CD14-positive monocyte (primary cell): ENCODE measurements at regions not wholly inside any gene's neighbourhood (a gene's known extent, or its start where the extent isn't known, plus 50 kb on each side); places are given as distances from the start of the nearest gene placed in this dataset.

Experiments
- DNase-seq, 3 donors: peaks; one replicate each; pipeline ENCODE4 v3.0.0-alpha.2; 2011 to 2022
- H2AFZ ChIP-seq: 2 replicates; pipeline ENCODE4 v1.6.0; 2012; ENCODE audit warnings: mild to moderate bottlenecking, low read depth, low read length, inconsistent platforms; ENCODE audit not compliant: insufficient read depth, poor library complexity, severe bottlenecking
- H3K27ac ChIP-seq, 2 donors: 1 replicate in 1 of 2; 2 replicates in 1 of 2; pipeline ENCODE4 v1.5.1; 2012 to 2013; ENCODE audit warnings: low read length in 2 of 2, control low read depth in 1 of 2, inconsistent platforms in 1 of 2, low read depth in 1 of 2, mild to moderate bottlenecking in 1 of 2
- H3K27me3 ChIP-seq, 2 donors: one replicate each; pipeline versions ENCODE4 v1.6.0 to v1.6.1; 2011 to 2013; ENCODE audit warnings: low read length in 2 of 2; ENCODE audit not compliant: control insufficient read depth in 2 of 2, insufficient read depth in 2 of 2
- H3K36me3 ChIP-seq, 2 donors: replicated peaks in 1 of 2; 1 replicate in 1 of 2; 2 replicates in 1 of 2; pipeline versions ENCODE4 v1.5.1 to v1.6.1; 2012 to 2013; ENCODE audit warnings: low read length in 2 of 2, control low read depth in 1 of 2, inconsistent platforms in 1 of 2, mild to moderate bottlenecking in 1 of 2; ENCODE audit not compliant: insufficient read depth in 2 of 2, control insufficient read depth in 1 of 2
- H3K4me1 ChIP-seq, 2 donors: 1 replicate in 1 of 2; 2 replicates in 1 of 2; pipeline versions ENCODE4 v1.5.1 to v1.6.1; 2012 to 2013; ENCODE audit warnings: low read length in 2 of 2, control low read depth in 1 of 2, inconsistent platforms in 1 of 2, mild to moderate bottlenecking in 1 of 2, moderate library complexity in 1 of 2; ENCODE audit not compliant: insufficient read depth in 2 of 2, control insufficient read depth in 1 of 2
- H3K4me2 ChIP-seq: replicated peaks from 2 replicates; pipeline ENCODE3; 2012; ENCODE audit warnings: low read length, moderate library complexity, mild to moderate bottlenecking; ENCODE audit not compliant: poor library complexity, severe bottlenecking; ENCODE audit errors: extremely low read depth
- H3K4me3 ChIP-seq, 3 experiments: fragments of 200-600 bp in 1 of 3; sonication (generic) in 1 of 3; replicated peaks in 1 of 3; 1 replicate in 2 of 3; 2 replicates in 1 of 3; pipeline ENCODE4 v1.5.1; 2011 to 2013; ENCODE audit warnings: low read length in 3 of 3, mild to moderate bottlenecking in 3 of 3, control low read depth in 2 of 3, low read depth in 2 of 3, inconsistent platforms in 1 of 3, moderate library complexity in 1 of 3
- H3K79me2 ChIP-seq: 2 replicates; pipeline ENCODE4 v1.6.0; 2012; ENCODE audit warnings: mild to moderate bottlenecking, control low read depth, inconsistent platforms, low read length, moderate library complexity; ENCODE audit not compliant: insufficient read depth
- H3K9ac ChIP-seq: 2 replicates; pipeline ENCODE4 v1.6.0; 2017; ENCODE audit warnings: low read length, mild to moderate bottlenecking; ENCODE audit not compliant: insufficient read depth, poor library complexity, severe bottlenecking
- H3K9me3 ChIP-seq, 2 donors: replicated peaks in 1 of 2; 1 replicate in 1 of 2; 2 replicates in 1 of 2; pipeline versions ENCODE4 v1.5.1 to v1.6.1; 2012 to 2013; ENCODE audit warnings: low read length in 2 of 2, control low read depth in 1 of 2; ENCODE audit not compliant: control insufficient read depth in 1 of 2, insufficient read depth in 1 of 2
- H4K20me1 ChIP-seq: 2 replicates; pipeline ENCODE4 v1.6.0; 2012; ENCODE audit warnings: mild to moderate bottlenecking, low read length, control low read depth, moderate library complexity; ENCODE audit not compliant: insufficient read depth
- H3K27ac Mint-ChIP-seq, 7 donors: one replicate each; pipeline ENCODE4 v1.8.0; 2020; ENCODE audit warnings: mild to moderate bottlenecking in 7 of 7, mixed read lengths in 7 of 7, moderate library complexity in 6 of 7, inconsistent platforms in 2 of 7
- H3K27me3 Mint-ChIP-seq, 3 donors: one replicate each; pipeline ENCODE4 v1.8.0; 2021 to 2022; ENCODE audit warnings: low read depth in 3 of 3, mild to moderate bottlenecking in 3 of 3, mixed read lengths in 3 of 3, moderate library complexity in 3 of 3, inconsistent platforms in 1 of 3
- H3K36me3 Mint-ChIP-seq, 2 donors: one replicate each; pipeline ENCODE4 v1.8.0; 2020; ENCODE audit warnings: mixed read lengths in 2 of 2, inconsistent platforms in 1 of 2, mild to moderate bottlenecking in 1 of 2
- H3K4me1 Mint-ChIP-seq: one replicate; pipeline ENCODE4 v1.8.0; 2020; ENCODE audit warnings: mild to moderate bottlenecking, mixed read lengths
- H3K4me3 Mint-ChIP-seq, 2 donors: one replicate each; pipeline ENCODE4 v1.8.0; 2020; ENCODE audit warnings: mild to moderate bottlenecking in 2 of 2, mixed read lengths in 2 of 2, moderate library complexity in 1 of 2
- H3K9me3 Mint-ChIP-seq, 7 donors: one replicate each; pipeline ENCODE4 v1.8.0; 2020 to 2022; ENCODE audit warnings: mixed read lengths in 7 of 7, mild to moderate bottlenecking in 6 of 7, moderate library complexity in 6 of 7, inconsistent platforms in 2 of 7
- WGBS: methylation state at CpG from one replicate; pipeline ENCODE4 v1.1.5; 2013; ENCODE audit warnings: missing lambda C conversion rate; ENCODE audit not compliant: insufficient coverage; 5-methylcytosine and 5-hydroxymethylcytosine counted together
- intact Hi-C, 2 donors: fragments of 100-400 bp; cut with micrococcal nuclease; formaldehyde crosslinking; loops; one replicate each; pipeline versions ENCODE4 v1.15.0 to v1.15.1; 2023
- TF ChIP-seq, protein P1 (sequence below): fragments of 200-600 bp; IDR thresholded peaks from one replicate; pipeline ENCODE4 v1.8.0; 2022; ENCODE audit warnings: antibody characterized with exemption, mild to moderate bottlenecking

DNA sequence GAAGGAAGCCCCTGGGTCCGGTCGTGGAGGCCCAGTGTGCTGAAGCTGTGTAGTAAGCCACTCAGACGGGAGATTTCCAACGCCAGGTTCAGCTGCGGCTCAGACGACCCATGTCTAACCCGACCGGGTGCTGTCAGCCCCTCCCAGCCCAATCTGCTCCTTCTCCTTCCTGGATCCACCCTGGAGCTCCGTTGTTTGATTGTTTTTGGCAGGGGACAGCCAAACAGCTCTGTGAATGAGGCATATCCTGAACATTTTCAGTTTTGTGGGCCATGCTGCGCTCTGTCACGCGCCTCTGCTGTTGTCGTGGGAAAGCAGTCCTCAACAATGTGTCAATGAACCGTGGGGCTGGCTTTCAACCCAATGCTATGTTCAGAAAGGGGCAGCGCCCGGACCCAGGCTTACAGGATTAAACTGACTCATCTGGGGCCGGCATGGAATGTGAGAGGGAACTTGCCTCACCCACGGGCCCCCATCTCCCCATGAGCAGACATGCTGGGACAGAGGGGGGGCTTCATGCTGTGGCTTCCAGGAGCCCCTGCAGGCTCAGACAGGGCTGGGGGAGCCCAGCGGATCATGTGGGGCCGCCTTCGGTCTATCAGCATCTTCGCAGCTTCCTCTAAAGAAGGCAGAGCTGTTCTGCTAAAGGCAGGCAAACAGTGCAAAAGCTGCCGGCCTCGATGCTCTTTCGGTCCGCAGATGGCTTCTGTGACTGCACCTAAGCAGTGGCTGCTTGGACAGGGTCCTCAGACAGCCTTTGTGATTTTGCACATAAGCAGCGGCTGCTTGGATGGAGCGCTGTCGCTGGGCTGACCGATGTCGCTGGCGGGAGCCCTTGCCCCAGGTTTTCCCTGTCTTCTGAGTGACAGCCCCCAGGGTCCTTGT, 101.7 kb downstream of the RIPK4 start:
- peak overlapping the region in 6 of 7 donors; percentile 68 to 95 (median 89) for H3K27ac Mint-ChIP-seq
- DNase-seq, result no peak
- no peaks in the 10 kb centered on the region for H3K9me3 Mint-ChIP-seq
- H3K27ac ChIP-seq, result peak overlapping the region in 1 of 2 donors; percentile 76
- no peak overlapping the region for H2AFZ ChIP-seq
- 94% methylated on average over 26 of the region's 32 CpGs for WGBS
- H3K36me3 Mint-ChIP-seq, result peaks cover 0 to 2% of the 10 kb centered on the region in 2 donors
- no peaks in the 10 kb centered on the region for H3K36me3 ChIP-seq
- TF ChIP-seq, protein P1, sequence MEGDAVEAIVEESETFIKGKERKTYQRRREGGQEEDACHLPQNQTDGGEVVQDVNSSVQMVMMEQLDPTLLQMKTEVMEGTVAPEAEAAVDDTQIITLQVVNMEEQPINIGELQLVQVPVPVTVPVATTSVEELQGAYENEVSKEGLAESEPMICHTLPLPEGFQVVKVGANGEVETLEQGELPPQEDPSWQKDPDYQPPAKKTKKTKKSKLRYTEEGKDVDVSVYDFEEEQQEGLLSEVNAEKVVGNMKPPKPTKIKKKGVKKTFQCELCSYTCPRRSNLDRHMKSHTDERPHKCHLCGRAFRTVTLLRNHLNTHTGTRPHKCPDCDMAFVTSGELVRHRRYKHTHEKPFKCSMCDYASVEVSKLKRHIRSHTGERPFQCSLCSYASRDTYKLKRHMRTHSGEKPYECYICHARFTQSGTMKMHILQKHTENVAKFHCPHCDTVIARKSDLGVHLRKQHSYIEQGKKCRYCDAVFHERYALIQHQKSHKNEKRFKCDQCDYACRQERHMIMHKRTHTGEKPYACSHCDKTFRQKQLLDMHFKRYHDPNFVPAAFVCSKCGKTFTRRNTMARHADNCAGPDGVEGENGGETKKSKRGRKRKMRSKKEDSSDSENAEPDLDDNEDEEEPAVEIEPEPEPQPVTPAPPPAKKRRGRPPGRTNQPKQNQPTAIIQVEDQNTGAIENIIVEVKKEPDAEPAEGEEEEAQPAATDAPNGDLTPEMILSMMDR, result no peak
- H3K9ac ChIP-seq, result peak overlapping the region; percentile 1
- H3K4me2 ChIP-seq, result no peak overlapping the region
- peaks cover 2 to 3% (median 3%) of the 10 kb centered on the region in 3 donors for H3K27me3 Mint-ChIP-seq
- H3K4me3 Mint-ChIP-seq, result peak overlapping the region; percentile 31 to 56
- H3K9me3 ChIP-seq, result no peaks in the 10 kb centered on the region
- no peaks in the 10 kb centered on the region for H3K27me3 ChIP-seq
- no peaks in the 10 kb centered on the region for H4K20me1 ChIP-seq
- H3K4me1 ChIP-seq, result peaks cover 37 to 45% of the 10 kb centered on the region in 2 donors
- intact Hi-C loops, result no loop called here
- peaks cover 34% of the 10 kb centered on the region for H3K4me1 Mint-ChIP-seq
- H3K4me3 ChIP-seq, result no peak overlapping the region
- no peaks in the 10 kb centered on the region for H3K79me2 ChIP-seq

DNA sequence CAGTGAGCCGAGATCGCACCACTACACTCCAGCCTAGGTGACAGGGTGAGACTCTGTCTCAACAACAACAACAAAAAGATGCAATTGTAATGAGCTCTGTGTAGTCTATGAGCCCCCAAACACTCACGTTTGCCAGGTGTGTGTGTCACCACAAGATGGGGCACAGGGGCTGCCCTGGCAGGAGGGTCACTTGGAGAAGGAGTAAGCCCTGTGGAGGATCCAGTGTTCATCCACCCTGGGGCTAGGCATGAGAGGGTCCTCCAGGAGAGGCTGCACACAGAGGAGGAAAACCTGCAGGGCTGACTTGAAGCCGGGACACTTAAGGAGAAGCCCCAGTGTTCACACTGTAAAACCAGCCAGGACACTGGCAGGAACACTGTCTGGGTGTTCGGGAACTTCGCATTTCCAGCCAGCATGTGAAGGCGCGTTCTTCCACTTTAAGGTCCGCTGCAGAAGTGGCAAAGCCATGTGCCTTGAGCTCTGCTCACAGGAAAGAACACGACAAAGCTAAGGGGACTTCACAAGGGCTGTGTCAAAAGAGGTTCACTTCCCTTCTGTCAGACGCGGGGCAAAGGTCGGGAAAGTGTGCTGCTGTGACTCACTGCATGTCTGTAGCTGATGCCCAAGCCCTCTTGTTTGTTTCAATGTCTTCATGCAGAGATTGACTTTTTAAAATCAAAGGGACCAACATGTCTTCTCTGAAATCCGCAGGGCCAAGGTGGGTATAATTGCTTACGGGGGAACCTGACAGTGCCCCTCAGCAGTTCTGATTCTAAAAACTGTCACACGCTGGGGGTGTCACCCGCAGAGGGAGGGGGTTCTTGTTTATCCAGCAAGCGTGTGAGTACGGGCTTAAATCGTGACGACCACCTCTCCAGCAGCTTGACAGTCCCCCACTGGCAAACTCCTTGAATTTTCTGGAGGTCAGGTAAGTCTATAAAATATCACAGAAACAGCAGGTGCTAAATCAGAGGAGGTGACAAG, 102.8 kb downstream of the RIPK4 start:
- peaks cover 0 to 4% of the 10 kb centered on the region in 2 donors for H3K27me3 ChIP-seq
- H3K9me3 ChIP-seq, result no peaks in the 10 kb centered on the region
- Mint-ChIP-seq H3K4me1 (peaks cover 34% of the 10 kb centered on the region), H3K4me3 (peak overlapping the region in 1 of 2 donors; percentile 56), H3K27ac (peak overlapping the region; percentile 80 to 95 (median 88)), H3K9me3 (no peaks in the 10 kb centered on the region), H3K27me3 (peaks cover 2 to 9% (median 7%) of the 10 kb centered on the region in 3 donors), H3K36me3 (peaks cover 0 to 2% of the 10 kb centered on the region in 2 donors)
- H3K27ac ChIP-seq, result peak overlapping the region; percentile 5 to 76
- TF ChIP-seq, protein P1, result no peak
- H3K4me2 ChIP-seq, result peak overlapping the region; percentile 14
- no peak overlapping the region for H2AFZ ChIP-seq
- WGBS, result 70% methylated on average over 18 of the region's 21 CpGs
- no peaks in the 10 kb centered on the region for H3K36me3 ChIP-seq
- H3K79me2 ChIP-seq, result no peaks in the 10 kb centered on the region
- H3K4me3 ChIP-seq, result no peak overlapping the region
- peaks cover 37 to 45% of the 10 kb centered on the region in 2 donors for H3K4me1 ChIP-seq
- DNase-seq, result peak; percentile 84 to 93 (median 89)
- intact Hi-C loops, result no loop called here
- no peaks in the 10 kb centered on the region for H4K20me1 ChIP-seq
- peak overlapping the region; percentile 1 for H3K9ac ChIP-seq
